PC-9 (cell line): ENCODE measurements at regions not wholly inside any gene's neighbourhood (a gene's known extent, or its start where the extent isn't known, plus 50 kb on each side); places are given as distances from the start of the nearest gene placed in this dataset.

Source experiments
- BruUV-seq: library from RNA; stranded (reverse); fragments of 400-500 nt; replicated peaks from 2 replicates; lab custom pipeline; 2021; lab: Mats Ljungman, UMichigan
- CTCF ChIA-PET: fragments of 300-600 bp; sonication (Branson Sonifier 250); formaldehyde crosslinking; loops from one replicate; lab custom pipeline; 2022; ENCODE audit warnings: antibody characterized with exemption; lab: Charles Lee
- POLR2A ChIA-PET: fragments of 300-600 bp; sonication (Branson Sonifier 250); formaldehyde crosslinking; loops from one replicate; lab custom pipeline; 2022; ENCODE audit warnings: antibody characterized with exemption; ENCODE audit not compliant: unreplicated experiment; lab: Charles Lee
- DNase-seq, 2 experiments: peaks; one replicate each; pipeline versions ENCODE4 v3.0.0 to v3.0.0-alpha.2; 2015 to 2022; ENCODE audit warnings: mixed read lengths in 1 of 2
- H2AFZ ChIP-seq: fragments of 200-600 bp; sonication (generic); 2 replicates; pipeline ENCODE4 v1.8.1; 2017; ENCODE audit warnings: antibody characterized with exemption
- H3F3A ChIP-seq: fragments of 200-600 bp; sonication (generic); 2 replicates; pipeline ENCODE4 v1.8.1; 2017; ENCODE audit warnings: antibody characterized with exemption, mild to moderate bottlenecking, low read depth; ENCODE audit not compliant: insufficient read depth
- H3K27ac ChIP-seq: fragments of 200-600 bp; sonication (generic); 2 replicates; pipeline ENCODE4 v1.6.1; 2016; ENCODE audit warnings: mixed run types
- H3K27me3 ChIP-seq: fragments of 200-600 bp; sonication (generic); 2 replicates; pipeline ENCODE4 v1.6.1; 2016; ENCODE audit warnings: low read depth, mixed run types; ENCODE audit not compliant: insufficient read depth
- H3K36me3 ChIP-seq: fragments of 200-600 bp; sonication (generic); 2 replicates; pipeline ENCODE4 v1.6.1; 2016; ENCODE audit warnings: low read depth, mixed run types
- H3K4me1 ChIP-seq: fragments of 200-600 bp; sonication (generic); replicated peaks from 2 replicates; pipeline ENCODE4 v1.6.1; 2016; ENCODE audit warnings: mixed run types; ENCODE audit not compliant: insufficient read depth
- H3K4me2 ChIP-seq: fragments of 200-600 bp; sonication (generic); 2 replicates; pipeline ENCODE4 v1.6.1; 2017; ENCODE audit warnings: mixed run types
- H3K4me3 ChIP-seq: fragments of 200-600 bp; sonication (generic); 2 replicates; pipeline ENCODE4 v1.6.1; 2016; ENCODE audit warnings: mixed run types
- H3K79me2 ChIP-seq: fragments of 200-600 bp; sonication (generic); 2 replicates; pipeline ENCODE4 v1.6.1; 2017; ENCODE audit warnings: low read depth, mixed run types
- H3K9me2 ChIP-seq: fragments of 200-600 bp; sonication (generic); 2 replicates; pipeline ENCODE4 v1.8.1; 2017; ENCODE audit warnings: mild to moderate bottlenecking; ENCODE audit not compliant: insufficient read depth
- H3K9me3 ChIP-seq: fragments of 200-600 bp; sonication (generic); 2 replicates; pipeline ENCODE4 v1.8.1; 2016; ENCODE audit warnings: low read depth; ENCODE audit not compliant: insufficient read depth
- H4K20me1 ChIP-seq: fragments of 200-600 bp; sonication (generic); 2 replicates; pipeline ENCODE4 v1.8.1; 2017; ENCODE audit not compliant: insufficient read depth
- EZH2 ChIP-seq: fragments of 200-600 bp; sonication (generic); IDR thresholded peaks from 2 replicates; pipeline ENCODE4 v1.8.0; 2017; ENCODE audit warnings: antibody characterized with exemption, low read depth
- intact Hi-C: fragments of 100-400 bp; cut with micrococcal nuclease; formaldehyde crosslinking; loops from one replicate; pipeline ENCODE4 v1.10.0; 2022; ENCODE audit not compliant: unreplicated experiment
- TF ChIP-seq, protein P1 (sequence below): fragments of 200-600 bp; sonication (generic); conservative IDR thresholded peaks from 2 replicates; pipeline ENCODE4 v1.6.1; 2017; ENCODE audit warnings: mixed run types, antibody characterized with exemption, mild to moderate bottlenecking, moderate library complexity

DNA sequence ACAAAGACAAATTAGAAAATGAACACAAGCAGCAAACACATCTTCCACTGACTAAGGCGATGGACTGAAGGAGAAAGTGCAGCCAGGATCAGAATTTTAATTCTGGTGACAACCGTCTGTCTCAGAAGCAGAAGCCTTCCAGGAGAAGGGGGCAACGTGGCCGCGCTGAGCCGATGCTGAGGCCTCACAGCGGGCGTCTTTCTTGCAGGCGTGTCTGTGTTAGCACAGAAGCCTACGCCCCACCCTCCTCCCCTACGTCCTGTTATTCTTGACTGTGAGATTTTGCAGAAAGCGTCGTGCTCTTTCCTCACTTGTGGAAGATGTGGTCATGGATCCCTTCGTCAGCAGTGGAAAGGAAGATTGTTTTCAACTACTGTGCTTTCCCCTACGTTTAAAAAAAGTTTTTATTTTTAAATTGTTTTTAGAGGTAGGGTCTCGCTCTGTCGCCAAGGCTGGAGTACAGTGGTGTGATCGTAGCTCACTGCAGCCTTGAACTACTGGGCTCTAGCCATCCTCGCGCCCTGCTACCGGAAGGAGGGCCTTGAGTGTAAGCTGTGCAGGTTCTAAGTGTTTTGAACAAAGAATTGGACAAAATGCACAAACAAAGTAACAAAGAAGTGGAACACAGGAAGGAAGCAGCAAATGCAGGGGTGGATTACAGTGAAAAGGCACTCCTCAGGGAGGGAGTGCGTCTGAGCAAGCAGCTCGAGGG, 422.0 kb downstream of the GALR1 start:
- no peak for TF ChIP-seq EZH2
- TF ChIP-seq, protein P1, sequence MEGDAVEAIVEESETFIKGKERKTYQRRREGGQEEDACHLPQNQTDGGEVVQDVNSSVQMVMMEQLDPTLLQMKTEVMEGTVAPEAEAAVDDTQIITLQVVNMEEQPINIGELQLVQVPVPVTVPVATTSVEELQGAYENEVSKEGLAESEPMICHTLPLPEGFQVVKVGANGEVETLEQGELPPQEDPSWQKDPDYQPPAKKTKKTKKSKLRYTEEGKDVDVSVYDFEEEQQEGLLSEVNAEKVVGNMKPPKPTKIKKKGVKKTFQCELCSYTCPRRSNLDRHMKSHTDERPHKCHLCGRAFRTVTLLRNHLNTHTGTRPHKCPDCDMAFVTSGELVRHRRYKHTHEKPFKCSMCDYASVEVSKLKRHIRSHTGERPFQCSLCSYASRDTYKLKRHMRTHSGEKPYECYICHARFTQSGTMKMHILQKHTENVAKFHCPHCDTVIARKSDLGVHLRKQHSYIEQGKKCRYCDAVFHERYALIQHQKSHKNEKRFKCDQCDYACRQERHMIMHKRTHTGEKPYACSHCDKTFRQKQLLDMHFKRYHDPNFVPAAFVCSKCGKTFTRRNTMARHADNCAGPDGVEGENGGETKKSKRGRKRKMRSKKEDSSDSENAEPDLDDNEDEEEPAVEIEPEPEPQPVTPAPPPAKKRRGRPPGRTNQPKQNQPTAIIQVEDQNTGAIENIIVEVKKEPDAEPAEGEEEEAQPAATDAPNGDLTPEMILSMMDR = no peak
- Histone ChIP-seq H3K4me1 (no peaks in the 10 kb centered on the region), H3K4me2 (no peak overlapping the region), H3K79me2 (no peaks in the 10 kb centered on the region), H3K36me3 (no peaks in the 10 kb centered on the region), H3F3A (no peaks in the 10 kb centered on the region), H3K4me3 (no peak overlapping the region), H3K9me3 (no peaks in the 10 kb centered on the region), H2AFZ (no peak overlapping the region), H4K20me1 (no peaks in the 10 kb centered on the region), H3K27ac (no peak overlapping the region), H3K27me3 (peaks cover 71% of the 10 kb centered on the region), H3K9me2 (no peaks in the 10 kb centered on the region)
- no peak for DNase-seq
- POLR2A ChIA-PET = no interaction called here
- intact Hi-C loops = no loop called here
- CTCF ChIA-PET = no interaction called here
- no TSS peak for BruUV-seq

DNA sequence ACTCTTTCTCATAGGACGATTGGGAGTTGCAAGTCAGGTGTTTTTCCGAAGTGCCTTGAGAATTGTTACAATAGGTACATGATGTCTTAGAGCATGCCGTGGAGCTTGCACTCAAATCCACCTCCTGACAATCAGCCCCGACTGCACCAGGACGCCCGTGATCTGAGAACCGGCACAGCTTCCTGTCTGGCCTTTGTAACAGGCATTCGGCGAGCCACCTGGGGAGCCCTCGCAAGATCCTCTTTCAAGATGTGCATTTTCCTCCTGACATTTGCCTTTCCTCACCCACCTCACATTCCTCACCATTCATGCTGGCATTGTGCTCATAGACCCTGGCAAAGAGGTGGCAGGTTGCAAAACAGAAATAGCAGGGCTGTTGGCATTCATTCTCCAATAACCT, 427.3 kb downstream of the GALR1 start:
- no peaks in the 10 kb centered on the region for H3K36me3 ChIP-seq
- no peaks in the 10 kb centered on the region for H3K9me3 ChIP-seq
- no peaks in the 10 kb centered on the region for H3K79me2 ChIP-seq
- H3K4me3 ChIP-seq = no peak overlapping the region
- no peak overlapping the region for H2AFZ ChIP-seq
- no peaks in the 10 kb centered on the region for H3F3A ChIP-seq
- no peak for TF ChIP-seq EZH2
- TF ChIP-seq, protein P1 = no peak
- CTCF ChIA-PET = no interaction called here
- BruUV-seq = no TSS peak
- no peak overlapping the region for H3K27ac ChIP-seq
- H3K27me3 ChIP-seq = peaks cover 70% of the 10 kb centered on the region
- no peak for DNase-seq
- no peaks in the 10 kb centered on the region for H3K4me1 ChIP-seq
- POLR2A ChIA-PET = no interaction called here
- intact Hi-C loops = no loop called here
- no peaks in the 10 kb centered on the region; the same call in 1 of the 2 replicates for H3K9me2 ChIP-seq
- H3K4me2 ChIP-seq = no peak overlapping the region
- 0 out of 2 replicates have a peak, but pooled peaks cover 5% of the 10 kb centered on the region for H4K20me1 ChIP-seq

DNA sequence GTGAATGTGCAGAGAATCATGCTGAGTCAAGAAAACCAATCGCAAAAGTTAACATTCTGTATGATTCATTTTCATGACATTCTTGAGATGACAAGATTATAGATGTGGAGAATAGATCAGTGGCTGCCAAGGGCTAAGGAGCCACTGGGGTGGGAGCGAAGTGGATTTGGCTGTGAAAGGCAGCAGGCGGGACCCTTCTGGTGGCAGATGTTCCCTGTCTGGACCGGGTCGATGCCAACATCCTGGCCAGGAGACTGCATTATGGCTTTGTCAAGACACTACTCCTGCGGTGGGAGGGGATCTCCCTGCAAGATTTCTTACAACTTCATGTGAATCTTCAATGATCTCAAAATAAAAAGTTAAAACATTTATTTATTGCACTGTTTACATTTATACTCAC, 427.9 kb downstream of the GALR1 start:
- H3K79me2 ChIP-seq = no peaks in the 10 kb centered on the region
- H3K4me2 ChIP-seq = no peak overlapping the region
- 0 out of 2 replicates have a peak, but pooled peaks cover 5% of the 10 kb centered on the region for H4K20me1 ChIP-seq
- no TSS peak for BruUV-seq
- ChIA-PET CTCF (no interaction called here), POLR2A (no interaction called here)
- no peak overlapping the region for H2AFZ ChIP-seq
- no peaks in the 10 kb centered on the region for H3K36me3 ChIP-seq
- no peaks in the 10 kb centered on the region; the same call in 1 of the 2 replicates for H3K9me2 ChIP-seq
- no peak overlapping the region for H3K27ac ChIP-seq
- no peak overlapping the region for H3K4me3 ChIP-seq
- H3F3A ChIP-seq = no peaks in the 10 kb centered on the region
- DNase-seq = no peak
- H3K4me1 ChIP-seq = no peaks in the 10 kb centered on the region
- intact Hi-C loops = no loop called here
- no peaks in the 10 kb centered on the region for H3K9me3 ChIP-seq
- H3K27me3 ChIP-seq = peaks cover 63% of the 10 kb centered on the region
- TF ChIP-seq EZH2 = no peak
- TF ChIP-seq, protein P1 = no peak
